ENCODE measurements at regions not wholly inside any gene's neighbourhood (a gene's known extent, or its start where the extent isn't known, plus 50 kb on each side); places are given as distances from the start of the nearest gene placed in this dataset.

- Histone ChIP-seq H3K79me2 (ENCODE audit: control insufficient read depth, low read length) (no peaks in the 10 kb centered on the region), H3K27me3 (ENCODE audit: control insufficient read depth, low read length) (no peaks in the 10 kb centered on the region)
Measured at GRCh38 chr6:164690241-164690640, 619.2 kb downstream of the C6orf118 start.

GRCh38 chr6:164665328-164665727 lies 644.1 kb downstream of the C6orf118 start:
- Histone ChIP-seq H3K27me3 (ENCODE audit: control insufficient read depth, low read length) (no peaks in the 10 kb centered on the region), H3K79me2 (ENCODE audit: control insufficient read depth, low read length) (no peaks in the 10 kb centered on the region), H3K27ac (ENCODE audit: low read depth, low read length) (no peak overlapping the region), H4K20me1 (ENCODE audit: control insufficient read depth, insufficient read depth, low read depth, low read length) (no peaks in the 10 kb centered on the region), H3K4me1 (ENCODE audit: control insufficient read depth, low read length) (no peaks in the 10 kb centered on the region), H3K9me2 (replicated peaks; ENCODE audit: control insufficient read depth, low read length) (no peaks in the 10 kb centered on the region), H3K4me3 (ENCODE audit: low read length) (no peak overlapping the region), H3K9me3 (ENCODE audit: control insufficient read depth, insufficient read depth, low read length) (no peaks in the 10 kb centered on the region), H3K36me3 (ENCODE audit: control insufficient read depth, low read length) (no peaks in the 10 kb centered on the region), H3F3A (ENCODE audit: control insufficient read depth, insufficient read depth) (no peaks in the 10 kb centered on the region), H3K4me2 (ENCODE audit: low read length) (no peak overlapping the region)
- TF ChIP-seq, protein P1, sequence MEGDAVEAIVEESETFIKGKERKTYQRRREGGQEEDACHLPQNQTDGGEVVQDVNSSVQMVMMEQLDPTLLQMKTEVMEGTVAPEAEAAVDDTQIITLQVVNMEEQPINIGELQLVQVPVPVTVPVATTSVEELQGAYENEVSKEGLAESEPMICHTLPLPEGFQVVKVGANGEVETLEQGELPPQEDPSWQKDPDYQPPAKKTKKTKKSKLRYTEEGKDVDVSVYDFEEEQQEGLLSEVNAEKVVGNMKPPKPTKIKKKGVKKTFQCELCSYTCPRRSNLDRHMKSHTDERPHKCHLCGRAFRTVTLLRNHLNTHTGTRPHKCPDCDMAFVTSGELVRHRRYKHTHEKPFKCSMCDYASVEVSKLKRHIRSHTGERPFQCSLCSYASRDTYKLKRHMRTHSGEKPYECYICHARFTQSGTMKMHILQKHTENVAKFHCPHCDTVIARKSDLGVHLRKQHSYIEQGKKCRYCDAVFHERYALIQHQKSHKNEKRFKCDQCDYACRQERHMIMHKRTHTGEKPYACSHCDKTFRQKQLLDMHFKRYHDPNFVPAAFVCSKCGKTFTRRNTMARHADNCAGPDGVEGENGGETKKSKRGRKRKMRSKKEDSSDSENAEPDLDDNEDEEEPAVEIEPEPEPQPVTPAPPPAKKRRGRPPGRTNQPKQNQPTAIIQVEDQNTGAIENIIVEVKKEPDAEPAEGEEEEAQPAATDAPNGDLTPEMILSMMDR (IDR thresholded peaks at IDR 0.05; ENCODE audit: low read depth, low read length, poor library complexity, severe bottlenecking), result no peak
- TF ChIP-seq EZH2phosphoT487 (IDR thresholded peaks at IDR 0.05; ENCODE audit: borderline replicate concordance, low read length), result no peak

More at GRCh38 chr6:164690241-164690640, 619.2 kb downstream of the C6orf118 start:
- H3K36me3 ChIP-seq (ENCODE audit: control insufficient read depth, low read length), result no peaks in the 10 kb centered on the region
- H3K27ac ChIP-seq (ENCODE audit: low read depth, low read length), result no peak overlapping the region
- TF ChIP-seq, protein P1 (IDR thresholded peaks at IDR 0.05; ENCODE audit: low read depth, low read length, poor library complexity, severe bottlenecking), result no peak
- TF ChIP-seq EZH2phosphoT487 (IDR thresholded peaks at IDR 0.05; ENCODE audit: borderline replicate concordance, low read length), result no peak
- no peak overlapping the region for H3K4me2 ChIP-seq (ENCODE audit: low read length)
- no peaks in the 10 kb centered on the region for H3K4me1 ChIP-seq (ENCODE audit: control insufficient read depth, low read length)
- H3F3A ChIP-seq (ENCODE audit: control insufficient read depth, insufficient read depth), result no peaks in the 10 kb centered on the region
- H3K9me3 ChIP-seq (ENCODE audit: control insufficient read depth, insufficient read depth, low read length), result no peaks in the 10 kb centered on the region
- H4K20me1 ChIP-seq (ENCODE audit: control insufficient read depth, insufficient read depth, low read depth, low read length), result no peaks in the 10 kb centered on the region
- no peaks in the 10 kb centered on the region for H3K9me2 ChIP-seq (replicated peaks; ENCODE audit: control insufficient read depth, low read length)
- H3K4me3 ChIP-seq (ENCODE audit: low read length), result no peak overlapping the region

GRCh38 chr6:164663634-164664033 lies 645.8 kb downstream of the C6orf118 start:
- Histone ChIP-seq H3K4me2 (ENCODE audit: low read length) (no peak overlapping the region), H3K4me3 (ENCODE audit: low read length) (no peak overlapping the region), H3K9me3 (ENCODE audit: control insufficient read depth, insufficient read depth, low read length) (no peaks in the 10 kb centered on the region), H3K36me3 (ENCODE audit: control insufficient read depth, low read length) (no peaks in the 10 kb centered on the region), H3K9me2 (replicated peaks; ENCODE audit: control insufficient read depth, low read length) (no peaks in the 10 kb centered on the region), H3K79me2 (ENCODE audit: control insufficient read depth, low read length) (no peaks in the 10 kb centered on the region), H3K27me3 (ENCODE audit: control insufficient read depth, low read length) (no peaks in the 10 kb centered on the region), H3K27ac (ENCODE audit: low read depth, low read length) (no peak overlapping the region), H3F3A (ENCODE audit: control insufficient read depth, insufficient read depth) (no peaks in the 10 kb centered on the region), H4K20me1 (ENCODE audit: control insufficient read depth, insufficient read depth, low read depth, low read length) (no peaks in the 10 kb centered on the region), H3K4me1 (ENCODE audit: control insufficient read depth, low read length) (no peaks in the 10 kb centered on the region)
- TF ChIP-seq, protein P1 (IDR thresholded peaks at IDR 0.05; ENCODE audit: low read depth, low read length, poor library complexity, severe bottlenecking), result no peak
- no peak for TF ChIP-seq EZH2phosphoT487 (IDR thresholded peaks at IDR 0.05; ENCODE audit: borderline replicate concordance, low read length)
